ENCODE measurements at regions not wholly inside any gene's neighbourhood (a gene's known extent, or its start where the extent isn't known, plus 50 kb on each side); places are given as distances from the start of the nearest gene placed in this dataset.

DNA sequence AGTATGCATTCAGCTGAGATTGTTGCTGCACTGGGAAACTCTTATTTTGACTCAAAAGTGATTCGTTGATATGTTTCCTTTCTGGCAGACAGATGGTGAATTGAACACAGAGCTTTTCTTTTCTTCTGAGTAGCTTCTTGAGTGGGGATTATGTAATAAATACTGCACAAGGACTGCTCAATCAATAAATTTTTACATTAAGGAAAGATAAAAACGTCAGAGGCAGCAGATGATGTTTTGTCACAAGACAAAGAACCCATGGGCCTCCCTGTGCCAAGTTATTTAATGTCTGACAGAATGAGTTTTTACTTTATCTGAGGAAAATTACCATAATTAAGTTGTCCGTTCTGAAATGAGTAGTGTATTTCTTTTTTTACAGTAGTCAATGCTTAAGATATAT, 460.3 kb downstream of the UTRN start:
- DNase-seq (ENCODE audit: low spot score): no peak
- no peaks in the 10 kb centered on the region for H3K9me3 ChIP-seq
- no peaks in the 10 kb centered on the region for H3K27me3 ChIP-seq (replicated peaks; ENCODE audit: insufficient read depth)
- peaks cover 5% of the 10 kb centered on the region for H3K36me3 ChIP-seq
- TF ChIP-seq, protein P1, sequence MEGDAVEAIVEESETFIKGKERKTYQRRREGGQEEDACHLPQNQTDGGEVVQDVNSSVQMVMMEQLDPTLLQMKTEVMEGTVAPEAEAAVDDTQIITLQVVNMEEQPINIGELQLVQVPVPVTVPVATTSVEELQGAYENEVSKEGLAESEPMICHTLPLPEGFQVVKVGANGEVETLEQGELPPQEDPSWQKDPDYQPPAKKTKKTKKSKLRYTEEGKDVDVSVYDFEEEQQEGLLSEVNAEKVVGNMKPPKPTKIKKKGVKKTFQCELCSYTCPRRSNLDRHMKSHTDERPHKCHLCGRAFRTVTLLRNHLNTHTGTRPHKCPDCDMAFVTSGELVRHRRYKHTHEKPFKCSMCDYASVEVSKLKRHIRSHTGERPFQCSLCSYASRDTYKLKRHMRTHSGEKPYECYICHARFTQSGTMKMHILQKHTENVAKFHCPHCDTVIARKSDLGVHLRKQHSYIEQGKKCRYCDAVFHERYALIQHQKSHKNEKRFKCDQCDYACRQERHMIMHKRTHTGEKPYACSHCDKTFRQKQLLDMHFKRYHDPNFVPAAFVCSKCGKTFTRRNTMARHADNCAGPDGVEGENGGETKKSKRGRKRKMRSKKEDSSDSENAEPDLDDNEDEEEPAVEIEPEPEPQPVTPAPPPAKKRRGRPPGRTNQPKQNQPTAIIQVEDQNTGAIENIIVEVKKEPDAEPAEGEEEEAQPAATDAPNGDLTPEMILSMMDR (IDR thresholded peaks at IDR 0.05): no peak
- no peak overlapping the region for H3K4me3 ChIP-seq
- no peak overlapping the region for H3K27ac ChIP-seq
- ATAC-seq (ENCODE audit: insufficient number of reproducible peaks, low FRiP score, low read depth): no peak
- no peaks in the 10 kb centered on the region for H3K4me1 ChIP-seq (ENCODE audit: control insufficient read depth in 1 of 2, low read depth in 2 of 2)

DNA sequence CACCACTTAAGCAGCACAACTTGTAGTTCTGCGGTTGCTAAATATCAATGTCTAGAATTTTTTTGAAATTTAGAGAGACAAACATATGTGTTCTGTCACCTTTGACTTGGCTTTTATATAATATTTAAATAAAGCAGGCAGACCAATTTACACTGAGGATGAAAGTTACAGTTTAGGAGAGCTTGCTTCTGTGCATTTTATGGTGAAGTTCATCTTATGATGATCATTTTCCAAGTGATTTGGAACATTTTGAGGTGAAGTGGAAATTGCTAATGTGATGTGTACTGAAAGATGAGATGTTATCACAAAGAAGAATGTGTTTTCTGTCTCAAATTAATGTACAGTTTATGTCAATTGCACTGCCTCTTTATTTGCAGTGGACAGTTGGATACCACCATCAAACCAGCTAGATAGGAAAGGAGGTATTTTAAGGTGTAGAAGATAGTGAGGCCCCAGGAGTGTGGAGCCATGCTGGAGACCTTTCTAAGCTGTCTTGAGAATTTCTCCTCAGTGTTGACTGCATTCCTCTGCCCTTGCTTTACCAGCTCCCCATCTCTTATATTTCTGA, 461.9 kb downstream of the UTRN start:
- Histone ChIP-seq H3K27ac (no peak overlapping the region), H3K4me3 (no peak overlapping the region), H3K9me3 (no peaks in the 10 kb centered on the region), H3K4me1 (ENCODE audit: control insufficient read depth in 1 of 2, low read depth in 2 of 2) (no peaks in the 10 kb centered on the region), H3K36me3 (peaks cover 5% of the 10 kb centered on the region), H3K27me3 (replicated peaks; ENCODE audit: insufficient read depth) (no peaks in the 10 kb centered on the region)
- no peak for ATAC-seq (ENCODE audit: insufficient number of reproducible peaks, low FRiP score, low read depth)
- no peak for DNase-seq (ENCODE audit: low spot score)
- TF ChIP-seq, protein P1 (IDR thresholded peaks at IDR 0.05): no peak

DNA sequence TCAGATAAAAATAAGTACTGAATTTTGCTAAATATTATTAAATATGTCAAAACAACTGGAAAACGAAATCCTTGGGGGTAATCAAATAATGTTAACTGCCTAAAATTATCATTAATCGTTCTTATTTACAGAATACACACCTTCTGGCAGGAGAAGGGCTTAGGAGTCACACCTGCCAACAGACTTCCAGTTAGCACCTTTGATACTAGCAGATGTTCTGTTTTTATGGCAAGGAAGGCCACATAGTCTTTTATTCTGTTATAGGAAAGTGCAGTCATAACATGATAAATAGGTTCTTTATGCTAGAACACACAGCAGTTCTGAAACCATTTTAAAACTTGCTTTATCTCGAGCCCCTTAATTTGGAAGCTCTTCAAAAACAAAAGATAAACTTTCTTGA, 464.1 kb downstream of the UTRN start:
- H3K27me3 ChIP-seq (replicated peaks; ENCODE audit: insufficient read depth): no peaks in the 10 kb centered on the region
- ATAC-seq (ENCODE audit: insufficient number of reproducible peaks, low FRiP score, low read depth): no peak
- H3K27ac ChIP-seq: no peak overlapping the region
- H3K4me1 ChIP-seq (ENCODE audit: control insufficient read depth in 1 of 2, low read depth in 2 of 2): no peaks in the 10 kb centered on the region
- no peak for DNase-seq (ENCODE audit: low spot score)
- H3K36me3 ChIP-seq: peaks cover 5% of the 10 kb centered on the region
- H3K4me3 ChIP-seq: no peak overlapping the region
- H3K9me3 ChIP-seq: no peaks in the 10 kb centered on the region
- TF ChIP-seq, protein P1 (IDR thresholded peaks at IDR 0.05): no peak

DNA sequence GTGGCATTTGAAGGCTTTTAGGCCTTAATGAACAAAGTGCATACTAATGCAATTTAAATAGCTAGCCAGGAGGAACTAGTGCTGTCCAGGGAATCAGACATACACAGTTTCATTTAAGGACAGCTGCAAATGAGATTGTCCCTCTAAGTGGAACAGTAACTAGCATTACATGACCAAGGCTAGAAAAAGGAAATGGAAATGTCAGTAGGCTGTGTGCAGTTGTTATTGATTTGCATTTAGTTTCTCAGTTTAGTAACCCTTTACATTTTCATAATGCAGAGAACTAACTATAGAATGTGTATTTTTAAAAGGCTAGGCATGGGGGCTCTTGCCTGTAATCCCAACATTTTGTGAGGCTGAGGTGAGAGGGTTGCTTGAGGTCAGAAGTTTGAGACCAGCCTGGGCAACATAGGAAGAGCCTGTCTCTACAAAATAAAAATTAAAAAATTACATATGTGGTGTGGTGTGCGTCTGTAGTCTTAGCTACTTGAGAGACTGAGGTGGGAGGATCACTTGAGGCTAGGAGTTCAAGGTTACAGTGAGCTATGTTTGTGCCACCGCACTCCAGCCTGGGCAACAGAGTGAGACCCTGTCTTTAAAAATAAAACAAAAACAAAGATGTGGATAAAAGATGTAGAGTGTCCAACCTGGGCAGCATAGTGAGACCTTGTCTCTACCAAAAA, 468.0 kb downstream of the UTRN start:
- TF ChIP-seq, protein P1 (IDR thresholded peaks at IDR 0.05): no peak
- DNase-seq (ENCODE audit: low spot score): no peak
- ATAC-seq (ENCODE audit: insufficient number of reproducible peaks, low FRiP score, low read depth): no peak
- Histone ChIP-seq H3K36me3 (peaks cover 4% of the 10 kb centered on the region), H3K27me3 (replicated peaks; ENCODE audit: insufficient read depth) (no peaks in the 10 kb centered on the region), H3K4me1 (ENCODE audit: control insufficient read depth in 1 of 2, low read depth in 2 of 2) (peaks cover 0 to 10% of the 10 kb centered on the region in 2 donors), H3K9me3 (no peaks in the 10 kb centered on the region), H3K4me3 (no peak overlapping the region), H3K27ac (no peak overlapping the region)

DNA sequence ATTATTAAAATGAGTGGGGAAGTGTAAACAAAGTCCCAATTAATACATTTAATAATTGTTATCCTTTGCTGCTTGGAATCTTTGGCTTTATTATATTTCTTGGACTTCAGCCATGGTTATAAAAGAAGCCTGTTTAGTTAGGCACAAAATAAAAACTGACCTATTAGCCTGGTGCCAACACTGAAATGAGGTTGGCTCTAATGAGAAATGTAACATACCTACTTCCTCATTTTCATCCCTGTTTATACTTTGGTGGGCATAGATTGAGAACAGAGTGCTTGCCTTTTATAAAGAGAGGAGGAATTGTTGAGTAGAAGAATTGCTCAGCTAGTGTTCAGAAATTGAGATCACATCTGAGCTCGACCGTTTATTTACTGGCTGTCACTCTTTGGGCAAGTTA, 471.3 kb downstream of the UTRN start:
- no peaks in the 10 kb centered on the region for H3K36me3 ChIP-seq
- H3K9me3 ChIP-seq: no peaks in the 10 kb centered on the region
- no peak for ATAC-seq (ENCODE audit: insufficient number of reproducible peaks, low FRiP score, low read depth)
- H3K27ac ChIP-seq: no peak overlapping the region
- DNase-seq (ENCODE audit: low spot score): no peak
- no peak overlapping the region for H3K4me3 ChIP-seq
- no peaks in the 10 kb centered on the region for H3K27me3 ChIP-seq (replicated peaks; ENCODE audit: insufficient read depth)
- TF ChIP-seq, protein P1 (IDR thresholded peaks at IDR 0.05): no peak
- peaks cover 0 to 10% of the 10 kb centered on the region in 2 donors for H3K4me1 ChIP-seq (ENCODE audit: control insufficient read depth in 1 of 2, low read depth in 2 of 2)
